H1 (cell line): ENCODE measurements at regions not wholly inside any gene's neighbourhood (a gene's known extent, or its start where the extent isn't known, plus 50 kb on each side); places are given as distances from the start of the nearest gene placed in this dataset.

ENCODE experiments used
- BACH1 ChIP-seq: IDR thresholded peaks from 2 replicates; pipeline ENCODE4 v1.6.1; 2012; ENCODE audit warnings: low read length, improper control_type of control experiment
- BRCA1 ChIP-seq: IDR thresholded peaks from 2 replicates; pipeline ENCODE4 v1.6.1; 2012; ENCODE audit warnings: low read depth, low read length, improper control_type of control experiment
- CHD7 ChIP-seq: fragments of 300-600 bp; sonication (generic); IDR thresholded peaks from 2 replicates; pipeline ENCODE4 v1.7.1; 2012; ENCODE audit warnings: low read length, moderate library complexity, mild to moderate bottlenecking, inconsistent platforms; ENCODE audit not compliant: insufficient replicate concordance
- FOSL1 ChIP-seq: IDR thresholded peaks from 2 replicates; pipeline ENCODE4 v1.6.1; 2011; ENCODE audit warnings: mild to moderate bottlenecking, low read depth, low read length, moderate library complexity; ENCODE audit not compliant: insufficient read depth
- SIX5 ChIP-seq: IDR thresholded peaks from 2 replicates; pipeline ENCODE4 v1.6.1; 2011; ENCODE audit warnings: mild to moderate bottlenecking, low read depth, low read length

- TF ChIP-seq CHD7 (no peak), FOSL1 (no peak), BACH1 (no peak), SIX5 (no peak), BRCA1 (no peak)
Measured at GRCh38 chr3:156604642-156605144, 49.8 kb upstream of the SSR3 start (continued).
